ENCODE measurements at regions not wholly inside any gene's neighbourhood (a gene's known extent, or its start where the extent isn't known, plus 50 kb on each side); places are given as distances from the start of the nearest gene placed in this dataset.
"Not testable (repeated sequence)": the region's sequence is repeated elsewhere in the genome, so short reads cannot be mapped to it uniquely, and the experiment has no call there.

DNA sequence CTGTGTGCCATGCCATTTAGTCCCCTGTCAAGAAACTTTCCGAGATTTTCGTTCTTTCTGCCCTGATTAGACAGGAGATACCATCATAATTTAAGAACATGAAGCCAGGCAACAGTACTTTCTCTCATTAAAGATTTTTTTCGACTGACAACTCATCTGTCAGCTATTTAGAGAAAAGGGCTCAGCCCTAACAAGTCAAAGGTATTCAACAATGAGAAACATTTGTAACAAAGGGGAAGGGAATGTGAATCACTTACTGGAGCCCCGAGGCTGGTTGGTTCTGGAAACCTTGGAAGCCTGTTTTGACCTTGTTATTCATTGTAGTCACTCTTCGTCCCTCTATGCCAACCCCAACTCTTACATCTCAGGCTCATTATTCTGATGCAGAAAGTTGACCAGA, 199.4 kb downstream of the SPP2 start:
- Histone ChIP-seq H3K4me1 (replicated peaks in 1 of 2) (no peaks in the 10 kb centered on the region), H3K4me3 (no peak overlapping the region), H3K27me3 (no peaks in the 10 kb centered on the region), H3K9me3 (replicated peaks in 1 of 3) (no peaks in the 10 kb centered on the region), H3K27ac (no peak overlapping the region), H3K36me3 (replicated peaks in 1 of 2) (no peaks in the 10 kb centered on the region)
- TF ChIP-seq, protein P1, sequence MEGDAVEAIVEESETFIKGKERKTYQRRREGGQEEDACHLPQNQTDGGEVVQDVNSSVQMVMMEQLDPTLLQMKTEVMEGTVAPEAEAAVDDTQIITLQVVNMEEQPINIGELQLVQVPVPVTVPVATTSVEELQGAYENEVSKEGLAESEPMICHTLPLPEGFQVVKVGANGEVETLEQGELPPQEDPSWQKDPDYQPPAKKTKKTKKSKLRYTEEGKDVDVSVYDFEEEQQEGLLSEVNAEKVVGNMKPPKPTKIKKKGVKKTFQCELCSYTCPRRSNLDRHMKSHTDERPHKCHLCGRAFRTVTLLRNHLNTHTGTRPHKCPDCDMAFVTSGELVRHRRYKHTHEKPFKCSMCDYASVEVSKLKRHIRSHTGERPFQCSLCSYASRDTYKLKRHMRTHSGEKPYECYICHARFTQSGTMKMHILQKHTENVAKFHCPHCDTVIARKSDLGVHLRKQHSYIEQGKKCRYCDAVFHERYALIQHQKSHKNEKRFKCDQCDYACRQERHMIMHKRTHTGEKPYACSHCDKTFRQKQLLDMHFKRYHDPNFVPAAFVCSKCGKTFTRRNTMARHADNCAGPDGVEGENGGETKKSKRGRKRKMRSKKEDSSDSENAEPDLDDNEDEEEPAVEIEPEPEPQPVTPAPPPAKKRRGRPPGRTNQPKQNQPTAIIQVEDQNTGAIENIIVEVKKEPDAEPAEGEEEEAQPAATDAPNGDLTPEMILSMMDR (IDR thresholded peaks at IDR 0.05): no peak
- TF ChIP-seq POLR2A (IDR thresholded peaks at IDR 0.05): no peak
- DNase-seq: no peak
- WGBS, 4 donors: 53 to 71% (median 61%) methylated on average over 5 of the region's 5 CpGs
- intact Hi-C loops (cut with DNase I): no loop called here

GRCh38 chr2:234249034-234249735, 198.7 kb downstream of the SPP2 start:
- TF ChIP-seq, protein P1 (IDR thresholded peaks at IDR 0.05): no peak
- TF ChIP-seq POLR2A (IDR thresholded peaks at IDR 0.05): no peak
- 81 to 86% (median 83%) methylated on average over 5 of the region's 5 CpGs for whole genome bisulfite sequencing, 4 donors
- Histone ChIP-seq H3K4me3 (no peak overlapping the region), H3K9me3 (replicated peaks in 1 of 3) (no peaks in the 10 kb centered on the region), H3K27me3 (no peaks in the 10 kb centered on the region), H3K36me3 (replicated peaks in 1 of 2) (no peaks in the 10 kb centered on the region), H3K4me1 (replicated peaks in 1 of 2) (no peaks in the 10 kb centered on the region), H3K27ac (no peak overlapping the region)
- DNase-seq: no peak
- intact Hi-C loops (cut with DNase I): no loop called here

- H3K4me1 ChIP-seq (replicated peaks in 1 of 2); H3K27ac ChIP-seq; intact Hi-C loops (cut with DNase I); H3K36me3 ChIP-seq (replicated peaks in 1 of 2); H3K4me3 ChIP-seq; H3K27me3 ChIP-seq; DNase-seq; H3K9me3 ChIP-seq (replicated peaks in 1 of 3): not testable (repeated sequence)
- WGBS, 4 donors: 86 to 93% (median 91%) methylated on average over 10 of the region's 10 CpGs
These were observed 197.8 kb downstream of the SPP2 start for GRCh38 chr2:234248213-234248710.

- Histone ChIP-seq H3K9me3 (replicated peaks in 1 of 3) (no peaks in the 10 kb centered on the region), H3K4me1 (replicated peaks in 1 of 2) (no peaks in the 10 kb centered on the region), H3K27me3 (no peaks in the 10 kb centered on the region), H3K36me3 (replicated peaks in 1 of 2) (no peaks in the 10 kb centered on the region), H3K4me3 (no peak overlapping the region), H3K27ac (no peak overlapping the region)
- intact Hi-C loops (cut with DNase I): no loop called here
- 95 to 100% (median 96%) methylated on average over 4 to 42 of the region's 42 CpGs for WGBS, 4 donors
- DNase-seq: no peak
- TF ChIP-seq POLR2A (IDR thresholded peaks at IDR 0.05): no peak
- TF ChIP-seq, protein P1 (IDR thresholded peaks at IDR 0.05): no peak
These were observed 197.1 kb downstream of the SPP2 start for GRCh38 chr2:234247453-234248180.
